GM18858 (cell line): ENCODE measurements at regions not wholly inside any gene's neighbourhood (a gene's known extent, or its start where the extent isn't known, plus 50 kb on each side); places are given as distances from the start of the nearest gene placed in this dataset.
"Not testable (repeated sequence)": the region's sequence is repeated elsewhere in the genome, so short reads cannot be mapped to it uniquely, and the experiment has no call there.

Source experiments
- ATAC-seq: cut with Tn5 transposase; IDR thresholded peaks from one replicate; pipeline ENCODE4 v1.9.1; 2021; ENCODE audit not compliant: unreplicated experiment

GRCh38 chr3:95715128-95715527, 1099.3 kb upstream of the EPHA6 start:
- ATAC-seq, result no peak

GRCh38 chr3:95717048-95717447, 1097.3 kb upstream of the EPHA6 start:
- ATAC-seq, result no peak

DNA sequence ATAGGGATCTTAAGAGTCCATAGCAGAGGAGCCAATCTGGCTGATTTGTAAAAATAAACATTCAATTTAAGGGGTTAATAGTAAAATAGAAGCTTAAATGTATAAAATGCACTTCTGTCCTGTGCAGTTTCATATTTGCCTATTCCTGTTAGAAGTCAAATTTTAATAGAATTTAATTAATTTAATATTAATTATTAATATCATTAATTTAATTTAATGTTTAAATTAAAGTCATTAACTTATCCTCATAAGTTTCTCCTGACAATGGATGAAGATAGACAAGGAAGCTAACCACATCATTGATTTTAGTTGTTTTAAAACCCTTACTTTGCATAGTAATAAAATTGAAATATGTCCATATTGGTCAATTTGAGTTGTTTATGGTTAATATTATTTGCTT, 1096.2 kb upstream of the EPHA6 start:
- ATAC-seq, result no peak

- no peak for ATAC-seq
Observed at GRCh38 chr3:95719481-95719880, 1094.9 kb upstream of the EPHA6 start.

DNA sequence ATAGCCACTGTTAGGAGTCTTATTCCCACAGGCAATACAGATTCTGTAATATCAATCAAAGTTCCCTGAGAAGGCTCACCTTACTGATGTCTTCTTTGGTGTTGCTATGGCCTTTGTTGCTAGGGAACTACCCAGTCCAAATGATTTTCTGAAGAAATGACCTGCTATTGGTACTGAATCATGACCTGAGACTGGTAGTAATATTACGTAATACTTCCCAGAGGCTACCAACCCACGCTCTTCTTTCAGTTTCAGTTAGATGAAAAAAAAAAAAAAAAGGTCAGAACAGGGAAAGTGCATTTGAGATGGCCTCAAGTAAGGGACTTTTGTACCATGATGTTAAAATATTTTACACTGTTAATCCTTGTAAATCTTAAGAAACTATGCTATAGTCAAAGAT, 1092.5 kb upstream of the EPHA6 start:
- ATAC-seq, result peak; percentile 89

- ATAC-seq, result no peak
Observed at GRCh38 chr3:95725770-95726169, 1088.6 kb upstream of the EPHA6 start.

GRCh38 chr3:95731753-95732152, 1082.6 kb upstream of the EPHA6 start:
- ATAC-seq, result no peak

GRCh38 chr3:95733336-95733735, 1081.1 kb upstream of the EPHA6 start:
- ATAC-seq, result no peak

DNA sequence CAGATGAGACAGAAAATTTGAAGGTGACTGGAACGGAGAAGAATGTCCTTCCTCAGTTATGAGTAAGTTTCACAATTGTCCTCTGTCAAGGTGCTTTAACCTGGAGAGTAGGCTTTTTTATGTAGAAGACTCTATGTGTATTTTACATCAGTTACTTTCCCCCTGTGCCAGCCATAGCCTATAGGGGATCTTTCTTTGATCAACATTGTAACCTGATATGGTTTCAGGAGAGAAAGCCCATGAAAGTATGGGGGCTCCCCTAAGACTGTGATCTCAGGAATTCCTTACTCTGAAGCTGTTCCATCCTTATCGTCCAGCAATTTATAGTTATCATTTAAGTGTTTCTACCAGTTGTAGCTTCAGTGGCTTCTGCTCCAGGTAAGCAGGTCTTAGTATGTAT, 1076.3 kb upstream of the EPHA6 start:
- ATAC-seq, result no peak

GRCh38 chr3:95744896-95745295, 1069.5 kb upstream of the EPHA6 start:
- ATAC-seq, result not testable (repeated sequence)

DNA sequence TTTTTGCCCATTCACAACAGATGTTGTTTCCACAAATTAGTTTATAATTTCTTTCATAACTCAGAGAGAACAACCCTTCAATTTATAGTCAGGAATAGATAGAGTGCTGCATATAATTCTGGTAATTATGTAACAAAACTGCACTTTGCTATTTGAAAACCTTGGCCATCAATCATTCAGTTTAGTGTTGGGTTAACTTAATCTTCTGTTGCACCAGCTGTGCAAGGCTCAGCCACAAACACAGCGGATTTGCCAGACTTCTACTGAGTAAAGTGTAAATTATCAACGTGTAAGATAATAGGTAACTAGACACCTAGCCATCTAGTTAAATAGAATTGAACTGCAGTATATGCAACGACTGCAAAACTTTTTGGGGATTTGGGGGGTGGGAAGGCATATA, 1064.3 kb upstream of the EPHA6 start:
- ATAC-seq, result no peak

DNA sequence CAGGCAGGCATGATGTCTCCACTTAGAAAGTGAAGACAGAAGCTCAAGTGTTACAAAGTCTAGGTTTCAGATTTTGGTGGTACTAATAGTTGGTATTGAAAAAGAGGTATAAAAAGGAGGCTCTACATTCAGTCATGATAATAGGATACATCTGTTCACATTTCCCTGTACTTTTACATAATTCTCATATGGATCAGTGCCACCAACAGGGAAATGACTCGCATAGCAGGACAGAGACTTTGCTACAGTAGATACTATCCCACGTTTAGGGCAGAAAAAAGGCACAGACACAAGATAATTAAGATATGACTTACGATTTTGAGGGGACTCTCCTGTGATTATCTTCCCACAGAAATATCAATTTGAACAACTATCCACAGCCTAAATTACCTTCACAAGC, 1062.9 kb upstream of the EPHA6 start:
- no peak for ATAC-seq

- ATAC-seq, result no peak
Observed at GRCh38 chr3:95752199-95752598, 1062.2 kb upstream of the EPHA6 start.

GRCh38 chr3:95758707-95759106, 1055.7 kb upstream of the EPHA6 start:
- ATAC-seq, result no peak

DNA sequence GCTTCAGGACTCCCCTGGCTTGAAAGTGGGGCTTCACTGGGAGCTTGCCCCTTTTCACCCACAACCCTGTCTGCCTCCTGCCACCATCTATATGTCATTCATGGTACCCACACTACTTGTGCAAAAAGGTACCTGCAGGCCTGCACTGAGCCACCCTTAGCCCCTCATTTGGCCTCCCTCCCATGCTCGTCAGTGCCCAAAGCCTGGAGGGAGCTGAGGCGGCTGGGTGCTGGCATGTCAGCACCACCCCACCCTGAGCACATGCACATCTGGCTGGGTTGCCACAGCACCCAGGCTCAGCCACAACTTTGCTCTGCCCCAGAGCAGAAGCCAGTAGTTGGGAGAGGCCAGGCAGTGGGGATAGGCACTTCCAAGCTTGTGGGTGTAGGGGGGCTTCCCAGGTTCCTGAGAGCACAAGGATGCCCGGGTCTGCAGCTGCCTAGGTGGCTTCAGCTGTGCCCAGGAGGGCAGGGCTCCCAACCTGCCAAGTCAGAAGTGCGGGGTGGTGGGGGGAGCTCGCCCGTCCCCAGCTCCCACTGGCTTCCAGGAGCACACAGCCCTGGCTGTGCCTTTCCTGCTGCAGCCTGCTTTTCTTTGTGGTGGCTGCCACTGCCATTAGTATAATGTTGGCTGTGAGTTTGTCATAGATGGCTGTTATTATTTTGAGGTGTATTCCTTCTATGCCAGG, 1054.6 kb upstream of the EPHA6 start:
- ATAC-seq, result no peak

DNA sequence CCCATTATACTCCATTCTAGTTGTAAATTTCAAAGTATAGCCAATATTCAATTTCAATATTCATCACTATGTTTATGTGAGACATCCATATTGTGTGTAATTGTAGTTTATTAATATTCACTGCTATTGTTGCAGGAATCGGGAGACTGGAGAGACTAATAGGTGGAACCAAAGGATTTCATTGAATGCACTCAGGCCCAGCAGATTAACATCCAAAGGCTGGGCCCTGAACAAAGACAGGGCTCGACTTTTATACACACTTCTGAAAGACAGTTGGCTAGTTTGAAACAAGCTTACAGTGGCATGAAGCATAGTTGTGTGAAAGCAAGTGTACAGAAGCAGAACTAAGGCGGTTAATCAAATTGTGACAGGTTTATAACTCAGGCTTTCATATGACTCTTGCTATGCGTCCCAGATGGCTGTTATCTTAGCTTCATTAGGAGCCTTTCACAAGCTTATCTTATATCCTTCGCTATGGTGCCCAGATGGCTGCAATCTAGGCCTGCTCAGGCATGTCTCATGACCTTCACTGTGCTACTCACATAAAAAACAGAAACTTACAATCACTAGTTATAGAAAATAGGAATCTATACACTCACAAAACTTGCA, 1038.8 kb upstream of the EPHA6 start:
- no peak for ATAC-seq

DNA sequence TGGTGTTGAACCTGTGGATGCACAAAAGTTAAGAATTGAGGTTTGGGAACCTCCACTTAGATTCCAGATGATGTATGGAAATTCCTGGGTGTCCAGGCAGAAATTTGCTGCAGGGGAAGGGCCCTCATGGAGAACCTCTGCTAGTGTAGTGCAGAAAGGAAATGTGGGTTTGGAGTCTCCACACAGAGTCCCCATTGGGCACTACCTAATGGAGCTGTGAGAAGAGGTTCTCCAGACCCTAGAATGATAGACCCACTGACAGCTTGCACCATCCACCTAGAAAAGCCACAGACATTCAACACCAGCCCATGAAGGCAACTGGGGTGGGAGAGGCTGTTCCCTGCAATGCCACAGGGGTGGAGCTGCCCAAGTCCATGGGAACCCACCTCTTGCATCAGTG, 1032.8 kb upstream of the EPHA6 start:
- ATAC-seq, result no peak

GRCh38 chr3:95789111-95789510, 1025.3 kb upstream of the EPHA6 start:
- no peak for ATAC-seq

DNA sequence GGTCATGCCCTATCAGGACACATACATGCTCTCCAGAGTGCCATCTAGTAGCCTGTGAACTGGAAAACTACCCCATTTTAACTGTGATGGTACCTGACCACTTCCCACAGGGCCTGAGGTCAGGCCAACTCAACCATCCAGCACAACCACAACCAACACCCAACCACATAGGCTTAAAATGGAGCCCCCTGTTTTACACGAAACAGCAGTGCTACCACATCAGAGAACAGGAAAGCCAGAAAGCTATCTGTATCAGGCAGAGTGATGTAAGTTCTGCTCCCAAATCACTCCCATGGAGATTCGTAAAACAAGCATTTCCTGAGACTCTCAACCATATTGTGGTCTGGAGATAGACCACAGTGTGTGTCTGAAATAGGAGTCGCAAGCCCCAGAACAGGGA, 1017.3 kb upstream of the EPHA6 start:
- ATAC-seq, result no peak

DNA sequence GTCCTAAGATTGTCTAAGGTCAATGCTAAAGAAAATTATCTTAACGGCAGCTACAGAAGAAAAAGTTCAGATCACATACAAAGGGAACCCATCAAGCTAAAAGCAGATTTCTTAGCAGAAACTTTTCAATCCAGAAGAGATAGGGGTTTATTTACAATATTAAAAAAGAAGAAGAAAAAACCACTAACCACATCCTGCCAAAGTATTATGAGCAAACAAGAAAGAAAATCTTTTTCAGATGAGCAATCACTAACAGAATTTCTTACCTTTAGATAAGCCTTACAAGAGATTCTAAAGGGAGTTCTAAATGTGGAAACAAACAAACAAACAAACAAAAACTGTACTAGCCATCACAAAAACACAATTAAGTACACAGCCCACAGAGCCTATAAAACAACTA, 1015.8 kb upstream of the EPHA6 start:
- ATAC-seq, result no peak

DNA sequence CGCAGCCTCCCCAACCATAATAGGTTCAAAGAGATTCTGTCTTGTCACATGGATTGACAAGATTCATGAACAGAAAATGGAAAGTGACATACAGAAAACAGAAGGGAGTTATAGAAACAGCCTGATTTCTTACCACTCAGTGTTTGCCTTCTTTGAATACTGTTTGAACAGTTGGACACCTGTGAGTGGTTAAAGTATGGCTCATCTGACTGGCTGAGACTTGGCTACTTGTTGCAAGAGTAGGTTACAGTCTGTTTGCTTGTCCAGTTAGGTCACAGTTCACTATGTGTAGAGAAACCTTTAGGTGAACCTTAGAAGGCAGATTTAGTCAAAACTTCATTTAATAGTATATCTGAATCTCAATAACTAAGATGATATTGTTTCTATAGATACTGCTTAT, 1003.9 kb upstream of the EPHA6 start:
- no peak for ATAC-seq

DNA sequence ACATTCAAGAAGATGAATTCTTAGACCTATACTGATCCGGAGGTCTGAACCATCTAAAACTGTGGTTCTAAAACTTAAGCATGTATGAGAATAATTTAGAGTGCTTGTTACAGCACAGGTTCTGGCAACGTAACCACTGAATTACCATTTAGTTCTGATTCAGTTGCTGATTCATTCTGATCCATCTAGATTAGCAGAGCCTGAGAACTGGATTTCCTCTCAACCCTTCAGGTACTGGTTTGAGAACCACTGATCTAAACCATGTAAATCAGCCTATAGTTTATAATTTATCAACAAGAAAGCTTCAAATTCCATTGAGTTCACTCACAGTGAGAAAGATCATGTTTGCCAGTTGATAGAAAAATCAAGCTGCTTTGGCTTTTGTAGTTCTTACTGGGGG, 1001.1 kb upstream of the EPHA6 start:
- ATAC-seq, result no peak

GRCh38 chr3:95815828-95816227, 998.6 kb upstream of the EPHA6 start:
- no peak for ATAC-seq
